PC-9 (cell line): ENCODE measurements at regions not wholly inside any gene's neighbourhood (a gene's known extent, or its start where the extent isn't known, plus 50 kb on each side); places are given as distances from the start of the nearest gene placed in this dataset.

Experiments
- BruUV-seq: library from RNA; stranded (reverse); fragments of 400-500 nt; replicated peaks from 2 replicates; lab custom pipeline; 2021; lab: Mats Ljungman, UMichigan
- CTCF ChIA-PET: fragments of 300-600 bp; sonication (Branson Sonifier 250); formaldehyde crosslinking; loops from one replicate; lab custom pipeline; 2022; ENCODE audit warnings: antibody characterized with exemption; lab: Charles Lee
- POLR2A ChIA-PET: fragments of 300-600 bp; sonication (Branson Sonifier 250); formaldehyde crosslinking; loops from one replicate; lab custom pipeline; 2022; ENCODE audit warnings: antibody characterized with exemption; ENCODE audit not compliant: unreplicated experiment; lab: Charles Lee
- DNase-seq, 2 experiments: peaks; one replicate each; pipeline versions ENCODE4 v3.0.0 to v3.0.0-alpha.2; 2015 to 2022; ENCODE audit warnings: mixed read lengths in 1 of 2
- H2AFZ ChIP-seq: fragments of 200-600 bp; sonication (generic); 2 replicates; pipeline ENCODE4 v1.8.1; 2017; ENCODE audit warnings: antibody characterized with exemption
- H3F3A ChIP-seq: fragments of 200-600 bp; sonication (generic); 2 replicates; pipeline ENCODE4 v1.8.1; 2017; ENCODE audit warnings: antibody characterized with exemption, mild to moderate bottlenecking, low read depth; ENCODE audit not compliant: insufficient read depth
- H3K27ac ChIP-seq: fragments of 200-600 bp; sonication (generic); 2 replicates; pipeline ENCODE4 v1.6.1; 2016; ENCODE audit warnings: mixed run types
- H3K27me3 ChIP-seq: fragments of 200-600 bp; sonication (generic); 2 replicates; pipeline ENCODE4 v1.6.1; 2016; ENCODE audit warnings: low read depth, mixed run types; ENCODE audit not compliant: insufficient read depth
- H3K36me3 ChIP-seq: fragments of 200-600 bp; sonication (generic); 2 replicates; pipeline ENCODE4 v1.6.1; 2016; ENCODE audit warnings: low read depth, mixed run types
- H3K4me1 ChIP-seq: fragments of 200-600 bp; sonication (generic); replicated peaks from 2 replicates; pipeline ENCODE4 v1.6.1; 2016; ENCODE audit warnings: mixed run types; ENCODE audit not compliant: insufficient read depth
- H3K4me2 ChIP-seq: fragments of 200-600 bp; sonication (generic); 2 replicates; pipeline ENCODE4 v1.6.1; 2017; ENCODE audit warnings: mixed run types
- H3K4me3 ChIP-seq: fragments of 200-600 bp; sonication (generic); 2 replicates; pipeline ENCODE4 v1.6.1; 2016; ENCODE audit warnings: mixed run types
- H3K79me2 ChIP-seq: fragments of 200-600 bp; sonication (generic); 2 replicates; pipeline ENCODE4 v1.6.1; 2017; ENCODE audit warnings: low read depth, mixed run types
- H3K9me2 ChIP-seq: fragments of 200-600 bp; sonication (generic); 2 replicates; pipeline ENCODE4 v1.8.1; 2017; ENCODE audit warnings: mild to moderate bottlenecking; ENCODE audit not compliant: insufficient read depth
- H3K9me3 ChIP-seq: fragments of 200-600 bp; sonication (generic); 2 replicates; pipeline ENCODE4 v1.8.1; 2016; ENCODE audit warnings: low read depth; ENCODE audit not compliant: insufficient read depth
- H4K20me1 ChIP-seq: fragments of 200-600 bp; sonication (generic); 2 replicates; pipeline ENCODE4 v1.8.1; 2017; ENCODE audit not compliant: insufficient read depth
- EZH2 ChIP-seq: fragments of 200-600 bp; sonication (generic); IDR thresholded peaks from 2 replicates; pipeline ENCODE4 v1.8.0; 2017; ENCODE audit warnings: antibody characterized with exemption, low read depth
- intact Hi-C: fragments of 100-400 bp; cut with micrococcal nuclease; formaldehyde crosslinking; loops from one replicate; pipeline ENCODE4 v1.10.0; 2022; ENCODE audit not compliant: unreplicated experiment
- TF ChIP-seq, protein P1 (sequence below): fragments of 200-600 bp; sonication (generic); conservative IDR thresholded peaks from 2 replicates; pipeline ENCODE4 v1.6.1; 2017; ENCODE audit warnings: mixed run types, antibody characterized with exemption, mild to moderate bottlenecking, moderate library complexity

DNA sequence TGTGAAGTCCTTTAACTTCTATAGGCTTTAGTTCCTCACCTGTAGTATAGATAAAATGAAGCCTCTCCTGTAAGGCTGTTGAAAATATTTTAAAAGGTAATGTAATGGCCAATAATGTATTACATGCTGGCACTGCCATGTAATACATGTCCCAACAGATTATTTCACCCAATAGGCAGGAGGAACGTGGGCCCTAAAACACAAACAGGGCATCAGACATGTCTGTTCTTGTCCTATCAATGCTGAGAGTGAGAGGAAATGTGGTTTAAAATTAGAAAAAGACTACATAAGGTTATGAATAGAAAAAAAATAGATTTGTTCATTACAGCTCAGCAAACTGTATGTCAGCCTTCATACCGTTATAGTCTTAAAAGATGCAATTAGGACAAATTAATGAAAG lies 492.7 kb upstream of the DDX18 start:
- no peak overlapping the region for H2AFZ ChIP-seq
- no peaks in the 10 kb centered on the region for H3K9me3 ChIP-seq
- H3K4me2 ChIP-seq, result no peak overlapping the region
- no peak for DNase-seq
- POLR2A ChIA-PET, result no interaction called here
- intact Hi-C loops, result no loop called here
- H3K4me1 ChIP-seq, result no peaks in the 10 kb centered on the region
- H3K4me3 ChIP-seq, result no peak overlapping the region
- H3F3A ChIP-seq, result no peaks in the 10 kb centered on the region
- no peak overlapping the region for H3K27ac ChIP-seq
- peaks cover 3% of the 10 kb centered on the region; the same call in 1 of the 2 replicates for H3K9me2 ChIP-seq
- no peaks in the 10 kb centered on the region for H3K36me3 ChIP-seq
- peaks cover 59% of the 10 kb centered on the region for H3K27me3 ChIP-seq
- no peak for TF ChIP-seq EZH2
- TF ChIP-seq, protein P1, sequence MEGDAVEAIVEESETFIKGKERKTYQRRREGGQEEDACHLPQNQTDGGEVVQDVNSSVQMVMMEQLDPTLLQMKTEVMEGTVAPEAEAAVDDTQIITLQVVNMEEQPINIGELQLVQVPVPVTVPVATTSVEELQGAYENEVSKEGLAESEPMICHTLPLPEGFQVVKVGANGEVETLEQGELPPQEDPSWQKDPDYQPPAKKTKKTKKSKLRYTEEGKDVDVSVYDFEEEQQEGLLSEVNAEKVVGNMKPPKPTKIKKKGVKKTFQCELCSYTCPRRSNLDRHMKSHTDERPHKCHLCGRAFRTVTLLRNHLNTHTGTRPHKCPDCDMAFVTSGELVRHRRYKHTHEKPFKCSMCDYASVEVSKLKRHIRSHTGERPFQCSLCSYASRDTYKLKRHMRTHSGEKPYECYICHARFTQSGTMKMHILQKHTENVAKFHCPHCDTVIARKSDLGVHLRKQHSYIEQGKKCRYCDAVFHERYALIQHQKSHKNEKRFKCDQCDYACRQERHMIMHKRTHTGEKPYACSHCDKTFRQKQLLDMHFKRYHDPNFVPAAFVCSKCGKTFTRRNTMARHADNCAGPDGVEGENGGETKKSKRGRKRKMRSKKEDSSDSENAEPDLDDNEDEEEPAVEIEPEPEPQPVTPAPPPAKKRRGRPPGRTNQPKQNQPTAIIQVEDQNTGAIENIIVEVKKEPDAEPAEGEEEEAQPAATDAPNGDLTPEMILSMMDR, result no peak
- CTCF ChIA-PET, result no interaction called here
- no peaks in the 10 kb centered on the region for H3K79me2 ChIP-seq
- no TSS peak for BruUV-seq
- H4K20me1 ChIP-seq, result no peaks in the 10 kb centered on the region

DNA sequence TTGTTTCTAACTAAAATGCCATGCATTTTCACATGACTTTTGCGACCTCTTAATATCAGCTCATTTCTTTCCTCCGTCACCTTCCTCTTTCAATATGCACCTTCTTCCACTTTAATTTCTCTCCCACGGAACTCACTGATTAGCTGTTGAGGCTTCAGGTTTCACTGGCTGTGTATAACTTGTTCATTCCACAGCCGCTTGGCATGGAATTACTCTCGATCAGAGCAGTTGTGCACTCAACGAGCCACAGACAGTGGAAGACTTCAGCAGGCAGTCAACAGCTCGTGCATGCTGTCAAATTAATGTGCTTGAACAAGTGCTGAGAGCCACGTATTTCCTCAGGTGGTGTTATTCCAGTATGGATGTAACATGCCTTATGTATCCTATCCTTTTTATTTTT lies 491.2 kb upstream of the DDX18 start:
- Histone ChIP-seq H3K4me3 (no peak overlapping the region), H3F3A (no peaks in the 10 kb centered on the region), H4K20me1 (no peaks in the 10 kb centered on the region), H3K9me2 (peaks cover 3% of the 10 kb centered on the region; the same call in 1 of the 2 replicates), H3K4me1 (no peaks in the 10 kb centered on the region), H3K79me2 (no peaks in the 10 kb centered on the region), H3K4me2 (no peak overlapping the region), H3K27me3 (peaks cover 50% of the 10 kb centered on the region), H2AFZ (no peak overlapping the region), H3K9me3 (no peaks in the 10 kb centered on the region), H3K36me3 (no peaks in the 10 kb centered on the region), H3K27ac (no peak overlapping the region)
- BruUV-seq, result no TSS peak
- ChIA-PET POLR2A (no interaction called here), CTCF (no interaction called here)
- no peak for DNase-seq
- intact Hi-C loops, result no loop called here
- TF ChIP-seq, protein P1, result no peak
- TF ChIP-seq EZH2, result no peak

DNA sequence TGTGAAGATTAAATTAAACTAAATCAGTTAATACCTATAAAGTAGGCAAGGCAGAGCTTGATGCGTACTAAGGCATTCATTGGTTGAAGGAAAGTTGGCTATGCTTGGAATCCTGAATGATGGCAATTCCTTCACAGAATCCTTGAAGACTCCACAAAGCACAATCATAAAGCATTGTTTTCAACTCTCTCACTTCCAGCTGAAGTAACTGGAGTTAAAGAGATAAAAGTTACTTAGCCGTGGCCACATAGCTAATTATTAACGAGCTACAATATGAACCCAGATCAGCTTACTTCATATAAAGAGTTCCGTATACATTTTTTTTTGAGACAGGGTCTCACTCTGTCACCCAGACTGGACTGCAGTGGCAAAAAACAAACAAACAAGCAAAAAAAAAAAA lies 483.9 kb upstream of the DDX18 start:
- POLR2A ChIA-PET, result no interaction called here
- TF ChIP-seq, protein P1, result no peak
- Histone ChIP-seq H2AFZ (no peak overlapping the region), H3K36me3 (no peaks in the 10 kb centered on the region), H3K27me3 (no peaks in the 10 kb centered on the region; the same call in 1 of the 2 replicates), H4K20me1 (no peaks in the 10 kb centered on the region), H3F3A (no peaks in the 10 kb centered on the region), H3K4me3 (no peak overlapping the region), H3K4me2 (no peak overlapping the region), H3K9me2 (no peaks in the 10 kb centered on the region), H3K9me3 (no peaks in the 10 kb centered on the region), H3K27ac (no peak overlapping the region), H3K79me2 (no peaks in the 10 kb centered on the region), H3K4me1 (no peaks in the 10 kb centered on the region)
- DNase-seq, result no peak
- CTCF ChIA-PET, result no interaction called here
- intact Hi-C loops, result no loop called here
- BruUV-seq, result no TSS peak
